ENCODE measurements at regions not wholly inside any gene's neighbourhood (a gene's known extent, or its start where the extent isn't known, plus 50 kb on each side); places are given as distances from the start of the nearest gene placed in this dataset.

- peaks cover 0 to 4% of the 10 kb centered on the region in 2 donors for H3K4me1 ChIP-seq (ENCODE audit: control insufficient read depth in 1 of 2, insufficient read depth in 2 of 2, low read length in 2 of 2)
- no peak overlapping the region for H3K4me3 ChIP-seq (ENCODE audit: low read depth in 1 of 2, low read length in 2 of 2)
- no peak overlapping the region for H3K27ac ChIP-seq (ENCODE audit: low read length)
- no peaks in the 10 kb centered on the region for H3K36me3 ChIP-seq (ENCODE audit: control insufficient read depth in 1 of 2, insufficient read depth in 2 of 2, low read length in 2 of 2)
- H3K27me3 ChIP-seq (ENCODE audit: low read depth, low read length) = no peaks in the 10 kb centered on the region
- H3K9me3 ChIP-seq (ENCODE audit: control insufficient read depth in 1 of 2, low read length in 2 of 2) = no peaks in the 10 kb centered on the region
Observed at GRCh38 chr4:158991534-158992155, 111.2 kb upstream of the RAPGEF2 start.

- Histone ChIP-seq H3K27ac (ENCODE audit: low read length) (no peak overlapping the region), H3K4me3 (ENCODE audit: low read depth in 1 of 2, low read length in 2 of 2) (no peak overlapping the region), H3K36me3 (ENCODE audit: control insufficient read depth in 1 of 2, insufficient read depth in 2 of 2, low read length in 2 of 2) (no peaks in the 10 kb centered on the region), H3K9me3 (ENCODE audit: control insufficient read depth in 1 of 2, low read length in 2 of 2) (no peaks in the 10 kb centered on the region), H3K27me3 (ENCODE audit: low read depth, low read length) (no peaks in the 10 kb centered on the region), H3K4me1 (ENCODE audit: control insufficient read depth in 1 of 2, insufficient read depth in 2 of 2, low read length in 2 of 2) (peaks cover 0 to 7% of the 10 kb centered on the region in 2 donors)
Observed at GRCh38 chr4:158993891-158994290, 109.0 kb upstream of the RAPGEF2 start.

- Histone ChIP-seq H3K27ac (ENCODE audit: low read length) (no peak overlapping the region), H3K36me3 (ENCODE audit: control insufficient read depth in 1 of 2, insufficient read depth in 2 of 2, low read length in 2 of 2) (no peaks in the 10 kb centered on the region), H3K4me3 (ENCODE audit: low read depth in 1 of 2, low read length in 2 of 2) (no peak overlapping the region), H3K9me3 (ENCODE audit: control insufficient read depth in 1 of 2, low read length in 2 of 2) (no peaks in the 10 kb centered on the region), H3K27me3 (ENCODE audit: low read depth, low read length) (no peaks in the 10 kb centered on the region), H3K4me1 (ENCODE audit: control insufficient read depth in 1 of 2, insufficient read depth in 2 of 2, low read length in 2 of 2) (peaks cover 0 to 7% of the 10 kb centered on the region in 2 donors)
Observed at GRCh38 chr4:158995040-158995439, 107.8 kb upstream of the RAPGEF2 start.

- Histone ChIP-seq H3K27me3 (ENCODE audit: low read depth, low read length) (no peaks in the 10 kb centered on the region), H3K9me3 (ENCODE audit: control insufficient read depth in 1 of 2, low read length in 2 of 2) (no peaks in the 10 kb centered on the region), H3K4me1 (ENCODE audit: control insufficient read depth in 1 of 2, insufficient read depth in 2 of 2, low read length in 2 of 2) (peaks cover 0 to 7% of the 10 kb centered on the region in 2 donors), H3K27ac (ENCODE audit: low read length) (no peak overlapping the region), H3K36me3 (ENCODE audit: control insufficient read depth in 1 of 2, insufficient read depth in 2 of 2, low read length in 2 of 2) (no peaks in the 10 kb centered on the region), H3K4me3 (ENCODE audit: low read depth in 1 of 2, low read length in 2 of 2) (no peak overlapping the region)
Observed at GRCh38 chr4:158995965-158996364, 106.9 kb upstream of the RAPGEF2 start.

GRCh38 chr4:158996669-158997074 is 106.2 kb upstream of the RAPGEF2 start:
- Histone ChIP-seq H3K36me3 (ENCODE audit: control insufficient read depth in 1 of 2, insufficient read depth in 2 of 2, low read length in 2 of 2) (no peaks in the 10 kb centered on the region), H3K4me1 (ENCODE audit: control insufficient read depth in 1 of 2, insufficient read depth in 2 of 2, low read length in 2 of 2) (peaks cover 0 to 7% of the 10 kb centered on the region in 2 donors), H3K9me3 (ENCODE audit: control insufficient read depth in 1 of 2, low read length in 2 of 2) (no peaks in the 10 kb centered on the region), H3K27me3 (ENCODE audit: low read depth, low read length) (no peaks in the 10 kb centered on the region), H3K4me3 (ENCODE audit: low read depth in 1 of 2, low read length in 2 of 2) (no peak overlapping the region), H3K27ac (ENCODE audit: low read length) (no peak overlapping the region)

- H3K9me3 ChIP-seq (ENCODE audit: control insufficient read depth in 1 of 2, low read length in 2 of 2) = no peaks in the 10 kb centered on the region
- H3K27ac ChIP-seq (ENCODE audit: low read length) = no peak overlapping the region
- no peak overlapping the region for H3K4me3 ChIP-seq (ENCODE audit: low read depth in 1 of 2, low read length in 2 of 2)
- H3K27me3 ChIP-seq (ENCODE audit: low read depth, low read length) = no peaks in the 10 kb centered on the region
- peaks cover 0 to 7% of the 10 kb centered on the region in 2 donors for H3K4me1 ChIP-seq (ENCODE audit: control insufficient read depth in 1 of 2, insufficient read depth in 2 of 2, low read length in 2 of 2)
- H3K36me3 ChIP-seq (ENCODE audit: control insufficient read depth in 1 of 2, insufficient read depth in 2 of 2, low read length in 2 of 2) = no peaks in the 10 kb centered on the region
Observed at GRCh38 chr4:158997660-158998349, 105.1 kb upstream of the RAPGEF2 start.

- Histone ChIP-seq H3K4me3 (ENCODE audit: low read depth in 1 of 2, low read length in 2 of 2) (no peak overlapping the region), H3K9me3 (ENCODE audit: control insufficient read depth in 1 of 2, low read length in 2 of 2) (no peaks in the 10 kb centered on the region), H3K36me3 (ENCODE audit: control insufficient read depth in 1 of 2, insufficient read depth in 2 of 2, low read length in 2 of 2) (no peaks in the 10 kb centered on the region), H3K27me3 (ENCODE audit: low read depth, low read length) (no peaks in the 10 kb centered on the region), H3K27ac (ENCODE audit: low read length) (no peak overlapping the region), H3K4me1 (ENCODE audit: control insufficient read depth in 1 of 2, insufficient read depth in 2 of 2, low read length in 2 of 2) (peaks cover 0 to 7% of the 10 kb centered on the region in 2 donors)
Observed at GRCh38 chr4:158998624-158999023, 104.3 kb upstream of the RAPGEF2 start.

- Histone ChIP-seq H3K36me3 (ENCODE audit: control insufficient read depth in 1 of 2, insufficient read depth in 2 of 2, low read length in 2 of 2) (no peaks in the 10 kb centered on the region), H3K9me3 (ENCODE audit: control insufficient read depth in 1 of 2, low read length in 2 of 2) (no peaks in the 10 kb centered on the region), H3K27me3 (ENCODE audit: low read depth, low read length) (no peaks in the 10 kb centered on the region), H3K4me1 (ENCODE audit: control insufficient read depth in 1 of 2, insufficient read depth in 2 of 2, low read length in 2 of 2) (peaks cover 0 to 7% of the 10 kb centered on the region in 2 donors), H3K27ac (ENCODE audit: low read length) (no peak overlapping the region), H3K4me3 (ENCODE audit: low read depth in 1 of 2, low read length in 2 of 2) (no peak overlapping the region)
Observed at GRCh38 chr4:158999166-158999682, 103.7 kb upstream of the RAPGEF2 start.

- H3K4me3 ChIP-seq (ENCODE audit: low read depth in 1 of 2, low read length in 2 of 2) = no peak overlapping the region
- peaks cover 0 to 7% of the 10 kb centered on the region in 2 donors for H3K4me1 ChIP-seq (ENCODE audit: control insufficient read depth in 1 of 2, insufficient read depth in 2 of 2, low read length in 2 of 2)
- no peak overlapping the region for H3K27ac ChIP-seq (ENCODE audit: low read length)
- no peaks in the 10 kb centered on the region for H3K36me3 ChIP-seq (ENCODE audit: control insufficient read depth in 1 of 2, insufficient read depth in 2 of 2, low read length in 2 of 2)
- no peaks in the 10 kb centered on the region for H3K27me3 ChIP-seq (ENCODE audit: low read depth, low read length)
- H3K9me3 ChIP-seq (ENCODE audit: control insufficient read depth in 1 of 2, low read length in 2 of 2) = no peaks in the 10 kb centered on the region
Observed at GRCh38 chr4:158999849-159000248, 103.0 kb upstream of the RAPGEF2 start.

- no peak overlapping the region for H3K4me3 ChIP-seq (ENCODE audit: low read depth in 1 of 2, low read length in 2 of 2)
- H3K27me3 ChIP-seq (ENCODE audit: low read depth, low read length) = no peaks in the 10 kb centered on the region
- H3K4me1 ChIP-seq (ENCODE audit: control insufficient read depth in 1 of 2, insufficient read depth in 2 of 2, low read length in 2 of 2) = no peaks in the 10 kb centered on the region
- H3K36me3 ChIP-seq (ENCODE audit: control insufficient read depth in 1 of 2, insufficient read depth in 2 of 2, low read length in 2 of 2) = no peaks in the 10 kb centered on the region
- H3K27ac ChIP-seq (ENCODE audit: low read length) = no peak overlapping the region
- H3K9me3 ChIP-seq (ENCODE audit: control insufficient read depth in 1 of 2, low read length in 2 of 2) = no peaks in the 10 kb centered on the region
Observed at GRCh38 chr4:159002950-159003349, 99.9 kb upstream of the RAPGEF2 start.

GRCh38 chr4:159003420-159004253 is 99.2 kb upstream of the RAPGEF2 start:
- Histone ChIP-seq H3K4me1 (ENCODE audit: control insufficient read depth in 1 of 2, insufficient read depth in 2 of 2, low read length in 2 of 2) (no peaks in the 10 kb centered on the region), H3K27me3 (ENCODE audit: low read depth, low read length) (no peaks in the 10 kb centered on the region), H3K27ac (ENCODE audit: low read length) (no peak overlapping the region), H3K9me3 (ENCODE audit: control insufficient read depth in 1 of 2, low read length in 2 of 2) (no peaks in the 10 kb centered on the region), H3K4me3 (ENCODE audit: low read depth in 1 of 2, low read length in 2 of 2) (no peak overlapping the region), H3K36me3 (ENCODE audit: control insufficient read depth in 1 of 2, insufficient read depth in 2 of 2, low read length in 2 of 2) (no peaks in the 10 kb centered on the region)
